GM12878 (cell line): ENCODE measurements at regions not wholly inside any gene's neighbourhood (a gene's known extent, or its start where the extent isn't known, plus 50 kb on each side); places are given as distances from the start of the nearest gene placed in this dataset.

Experiments used
- ATAC-seq: fragments of 200-7000 bp; cut with Tn5 transposase; 3 replicates; pipeline ENCODE4 v1.9.1; 2020; ENCODE audit warnings: mild to moderate bottlenecking, moderate library complexity
- BruUV-seq: library from RNA; stranded (reverse); fragments of 400-500 nt; replicated peaks from 2 replicates; lab custom pipeline; 2021; lab: Mats Ljungman, UMichigan
- CTCF ChIA-PET: fragments of 300-600 bp; sonication (Branson Sonifier 250); formaldehyde crosslinking; extraction: SDS; loops from one replicate; lab custom pipeline; 2021; ENCODE audit warnings: inconsistent platforms; lab: Yijun Ruan, JAX
- POLR2A ChIA-PET: fragments of 350-600 bp; formaldehyde crosslinking; extraction: SDS; loops from one replicate; lab custom pipeline; 2021; ENCODE audit warnings: inconsistent platforms; lab: Charles Lee
- RAD21 ChIA-PET: fragments of 300-600 bp; sonication (Branson Sonifier 250); formaldehyde crosslinking; loops from one replicate; lab custom pipeline; 2023; ENCODE audit warnings: antibody characterized with exemption; ENCODE audit not compliant: unreplicated experiment; lab: Charles Lee
- SMC1A ChIA-PET: fragments of 300-600 bp; sonication (Branson Sonifier 250); formaldehyde crosslinking; loops from one replicate; lab custom pipeline; 2023; ENCODE audit not compliant: unreplicated experiment, uncharacterized antibody; lab: Charles Lee
- DNase-seq: peaks from one replicate; pipeline ENCODE4 v3.0.0-alpha.2; 2011; ENCODE audit warnings: low read depth, low spot score
- FAIRE-seq: peaks from 3 replicates; lab custom pipeline; 2011; peaks lifted over from hg19 to GRCh38; lab: Jason Lieb, UNC
- H2AFZ ChIP-seq: 2 replicates; pipeline ENCODE4 v1.6.0; 2011; ENCODE audit warnings: low read depth, low read length, control low read depth; ENCODE audit not compliant: control insufficient read depth
- H3K27ac ChIP-seq: 2 replicates; pipeline ENCODE4 v1.5.1; 2011; ENCODE audit warnings: control low read depth; ENCODE audit not compliant: control insufficient read depth, insufficient read depth
- H3K27me3 ChIP-seq, 2 experiments: replicated peaks in 1 of 2; 2 replicates each; pipeline versions ENCODE4 v1.6.0 to v1.6.1; 2011; ENCODE audit warnings: low read length in 1 of 2; ENCODE audit not compliant: control insufficient read depth in 2 of 2, insufficient read depth in 2 of 2
- H3K36me3 ChIP-seq, 2 experiments: 2 replicates each; pipeline ENCODE4 v1.5.1; 2011; ENCODE audit warnings: low read length in 1 of 2; ENCODE audit not compliant: control insufficient read depth in 2 of 2, insufficient read depth in 2 of 2
- H3K4me1 ChIP-seq: 2 replicates; pipeline ENCODE4 v1.6.1; 2011; ENCODE audit warnings: mild to moderate bottlenecking, low read length, moderate library complexity, mixed read lengths; ENCODE audit not compliant: control insufficient read depth, insufficient read depth
- H3K4me2 ChIP-seq: 2 replicates; pipeline ENCODE4 v1.6.0; 2011; ENCODE audit warnings: control low read depth; ENCODE audit not compliant: control insufficient read depth, insufficient read depth
- H3K4me3 ChIP-seq: fragments of 200-600 bp; sonication (generic); 2 replicates; pipeline ENCODE4 v1.5.1; 2016
- H3K79me2 ChIP-seq: 2 replicates; pipeline ENCODE4 v1.6.0; 2011; ENCODE audit warnings: low read length; ENCODE audit not compliant: control insufficient read depth, insufficient read depth
- H3K9ac ChIP-seq: 2 replicates; pipeline ENCODE4 v1.8.0; 2011; ENCODE audit warnings: low read length, control low read depth, mixed read lengths; ENCODE audit not compliant: control insufficient read depth, insufficient read depth
- H3K9me3 ChIP-seq: replicated peaks from 3 replicates; pipeline ENCODE4 v1.5.1; 2011; ENCODE audit warnings: mild to moderate bottlenecking, low read length; ENCODE audit not compliant: control insufficient read depth, insufficient read depth
- H4K20me1 ChIP-seq: 2 replicates; pipeline ENCODE4 v1.6.0; 2011; ENCODE audit not compliant: control insufficient read depth, insufficient read depth
- KLF5 ChIP-seq: fragments of 450-650 bp; IDR thresholded peaks from 2 replicates; pipeline ENCODE4 v1.6.1; 2014; ENCODE audit warnings: mild to moderate bottlenecking; ENCODE audit not compliant: partially characterized antibody
- NFYB ChIP-seq: IDR thresholded peaks from 2 replicates; pipeline ENCODE4 v1.6.1; 2011; ENCODE audit warnings: low read depth, mild to moderate bottlenecking, low read length, improper control_type of control experiment, moderate library complexity; ENCODE audit not compliant: insufficient read depth
- RELA ChIP-seq: fragments of 450-650 bp; IDR thresholded peaks from 2 replicates; pipeline ENCODE4 v1.8.0; 2014; ENCODE audit warnings: borderline replicate concordance; ENCODE audit not compliant: partially characterized antibody
- RUNX3 ChIP-seq: IDR thresholded peaks from 2 replicates; pipeline ENCODE4 v1.6.1; 2012; ENCODE audit warnings: low read length, inconsistent platforms
- SPI1 ChIP-seq: IDR thresholded peaks from 2 replicates; pipeline ENCODE4 v1.6.1; 2011; ENCODE audit warnings: low read depth, mild to moderate bottlenecking, low read length, moderate library complexity, borderline replicate concordance; ENCODE audit not compliant: insufficient read depth
- YBX1 ChIP-seq: fragments of 450-650 bp; IDR thresholded peaks from 2 replicates; pipeline ENCODE4 v1.6.1; 2016; ENCODE audit warnings: antibody characterized with exemption
- WGBS: methylation state at CpG from one replicate; pipeline ENCODE4 v1.1.6; 2016; ENCODE audit warnings: low lambda C conversion rate; ENCODE audit not compliant: insufficient replicate concordance, insufficient coverage; ENCODE audit errors: missing lambda C conversion rate; 5-methylcytosine and 5-hydroxymethylcytosine counted together
- in situ Hi-C: fragments of 300-500 bp; cut with MboI; formaldehyde crosslinking; loops from 9 replicates; pipeline ENCODE4 v1.14.3; 2018; ENCODE audit warnings: mixed read lengths
- intact Hi-C: fragments of 100-400 bp; cut with micrococcal nuclease; formaldehyde crosslinking; loops from one replicate; pipeline ENCODE4 v1.14.2; 2022; ENCODE audit not compliant: unreplicated experiment
- TF ChIP-seq, protein P1 (sequence below): fragments of 450-650 bp; formaldehyde crosslinking; IDR thresholded peaks from 2 replicates; pipeline ENCODE4 v1.4.0; 2020; ENCODE audit warnings: mild to moderate bottlenecking, moderate library complexity
- TF ChIP-seq, protein P2 (sequence below): fragments of 450-650 bp; conservative IDR thresholded peaks from 2 replicates; pipeline ENCODE4 v1.6.1; 2017; ENCODE audit warnings: mild to moderate bottlenecking, moderate library complexity
- TF ChIP-seq, protein P3 (sequence below): fragments of 450-650 bp; IDR thresholded peaks from 2 replicates; pipeline ENCODE4 v1.6.1; 2016; ENCODE audit warnings: mild to moderate bottlenecking

DNA sequence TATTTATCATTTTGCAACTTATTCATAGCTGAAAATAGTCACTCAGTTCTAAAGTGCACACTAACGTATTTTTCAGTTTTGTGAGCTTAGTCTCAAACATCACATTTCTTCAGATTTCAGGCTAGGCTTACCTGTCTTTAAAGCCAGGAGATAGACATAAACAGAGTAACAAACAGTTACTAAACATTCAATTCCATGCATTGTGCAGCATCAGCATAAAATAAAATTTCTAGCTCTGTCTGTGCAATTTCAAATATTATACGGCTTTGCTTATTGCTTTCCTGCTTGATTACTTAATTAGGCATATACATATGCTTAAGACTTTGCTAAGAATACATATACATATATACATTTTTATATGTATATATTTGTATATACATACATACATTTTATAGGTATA, 637.0 kb downstream of the NR4A2 start:
- BruUV-seq, result no TSS peak
- DNase-seq (no peak), FAIRE-seq (no peak), ATAC-seq (no peak)
- Histone ChIP-seq H3K4me3 (no peak overlapping the region), H3K27ac (no peak overlapping the region), H3K4me1 (no peaks in the 10 kb centered on the region), H3K27me3 (no peaks in the 10 kb centered on the region), H3K36me3 (no peaks in the 10 kb centered on the region), H3K4me2 (no peak overlapping the region), H4K20me1 (no peaks in the 10 kb centered on the region), H3K79me2 (no peaks in the 10 kb centered on the region), H3K9me3 (no peaks in the 10 kb centered on the region), H3K9ac (no peak overlapping the region), H2AFZ (no peak overlapping the region)
- ChIA-PET CTCF (no interaction called here), POLR2A (no interaction called here), SMC1A (interaction anchor here (1.3 to 1.5 kb wide), 2 partner anchors 11 to 20 kb away, joined by 3 to 5 read pairs; no protein-coding TSS in a partner anchor), RAD21 (no interaction called here)
- TF ChIP-seq, protein P1, sequence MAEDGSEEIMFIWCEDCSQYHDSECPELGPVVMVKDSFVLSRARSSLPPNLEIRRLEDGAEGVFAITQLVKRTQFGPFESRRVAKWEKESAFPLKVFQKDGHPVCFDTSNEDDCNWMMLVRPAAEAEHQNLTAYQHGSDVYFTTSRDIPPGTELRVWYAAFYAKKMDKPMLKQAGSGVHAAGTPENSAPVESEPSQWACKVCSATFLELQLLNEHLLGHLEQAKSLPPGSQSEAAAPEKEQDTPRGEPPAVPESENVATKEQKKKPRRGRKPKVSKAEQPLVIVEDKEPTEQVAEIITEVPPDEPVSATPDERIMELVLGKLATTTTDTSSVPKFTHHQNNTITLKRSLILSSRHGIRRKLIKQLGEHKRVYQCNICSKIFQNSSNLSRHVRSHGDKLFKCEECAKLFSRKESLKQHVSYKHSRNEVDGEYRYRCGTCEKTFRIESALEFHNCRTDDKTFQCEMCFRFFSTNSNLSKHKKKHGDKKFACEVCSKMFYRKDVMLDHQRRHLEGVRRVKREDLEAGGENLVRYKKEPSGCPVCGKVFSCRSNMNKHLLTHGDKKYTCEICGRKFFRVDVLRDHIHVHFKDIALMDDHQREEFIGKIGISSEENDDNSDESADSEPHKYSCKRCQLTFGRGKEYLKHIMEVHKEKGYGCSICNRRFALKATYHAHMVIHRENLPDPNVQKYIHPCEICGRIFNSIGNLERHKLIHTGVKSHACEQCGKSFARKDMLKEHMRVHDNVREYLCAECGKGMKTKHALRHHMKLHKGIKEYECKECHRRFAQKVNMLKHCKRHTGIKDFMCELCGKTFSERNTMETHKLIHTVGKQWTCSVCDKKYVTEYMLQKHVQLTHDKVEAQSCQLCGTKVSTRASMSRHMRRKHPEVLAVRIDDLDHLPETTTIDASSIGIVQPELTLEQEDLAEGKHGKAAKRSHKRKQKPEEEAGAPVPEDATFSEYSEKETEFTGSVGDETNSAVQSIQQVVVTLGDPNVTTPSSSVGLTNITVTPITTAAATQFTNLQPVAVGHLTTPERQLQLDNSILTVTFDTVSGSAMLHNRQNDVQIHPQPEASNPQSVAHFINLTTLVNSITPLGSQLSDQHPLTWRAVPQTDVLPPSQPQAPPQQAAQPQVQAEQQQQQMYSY (CRISPR knock-in tag), result no peak
- no peak for TF ChIP-seq SPI1
- TF ChIP-seq NFYB, result no peak
- TF ChIP-seq RUNX3, result no peak
- no peak for TF ChIP-seq KLF5
- TF ChIP-seq, protein P2, sequence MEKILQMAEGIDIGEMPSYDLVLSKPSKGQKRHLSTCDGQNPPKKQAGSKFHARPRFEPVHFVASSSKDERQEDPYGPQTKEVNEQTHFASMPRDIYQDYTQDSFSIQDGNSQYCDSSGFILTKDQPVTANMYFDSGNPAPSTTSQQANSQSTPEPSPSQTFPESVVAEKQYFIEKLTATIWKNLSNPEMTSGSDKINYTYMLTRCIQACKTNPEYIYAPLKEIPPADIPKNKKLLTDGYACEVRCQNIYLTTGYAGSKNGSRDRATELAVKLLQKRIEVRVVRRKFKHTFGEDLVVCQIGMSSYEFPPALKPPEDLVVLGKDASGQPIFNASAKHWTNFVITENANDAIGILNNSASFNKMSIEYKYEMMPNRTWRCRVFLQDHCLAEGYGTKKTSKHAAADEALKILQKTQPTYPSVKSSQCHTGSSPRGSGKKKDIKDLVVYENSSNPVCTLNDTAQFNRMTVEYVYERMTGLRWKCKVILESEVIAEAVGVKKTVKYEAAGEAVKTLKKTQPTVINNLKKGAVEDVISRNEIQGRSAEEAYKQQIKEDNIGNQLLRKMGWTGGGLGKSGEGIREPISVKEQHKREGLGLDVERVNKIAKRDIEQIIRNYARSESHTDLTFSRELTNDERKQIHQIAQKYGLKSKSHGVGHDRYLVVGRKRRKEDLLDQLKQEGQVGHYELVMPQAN, result no peak
- no peak for TF ChIP-seq RELA
- TF ChIP-seq, protein P3, sequence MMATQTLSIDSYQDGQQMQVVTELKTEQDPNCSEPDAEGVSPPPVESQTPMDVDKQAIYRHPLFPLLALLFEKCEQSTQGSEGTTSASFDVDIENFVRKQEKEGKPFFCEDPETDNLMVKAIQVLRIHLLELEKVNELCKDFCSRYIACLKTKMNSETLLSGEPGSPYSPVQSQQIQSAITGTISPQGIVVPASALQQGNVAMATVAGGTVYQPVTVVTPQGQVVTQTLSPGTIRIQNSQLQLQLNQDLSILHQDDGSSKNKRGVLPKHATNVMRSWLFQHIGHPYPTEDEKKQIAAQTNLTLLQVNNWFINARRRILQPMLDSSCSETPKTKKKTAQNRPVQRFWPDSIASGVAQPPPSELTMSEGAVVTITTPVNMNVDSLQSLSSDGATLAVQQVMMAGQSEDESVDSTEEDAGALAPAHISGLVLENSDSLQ, result no peak
- TF ChIP-seq YBX1, result no peak
- intact Hi-C loops (no loop called here), in situ Hi-C loops (no loop called here)
- WGBS, result 37% methylated on average over 2 of the region's 2 CpGs
